ENCODE measurements at regions not wholly inside any gene's neighbourhood (a gene's known extent, or its start where the extent isn't known, plus 50 kb on each side); places are given as distances from the start of the nearest gene placed in this dataset.

DNA sequence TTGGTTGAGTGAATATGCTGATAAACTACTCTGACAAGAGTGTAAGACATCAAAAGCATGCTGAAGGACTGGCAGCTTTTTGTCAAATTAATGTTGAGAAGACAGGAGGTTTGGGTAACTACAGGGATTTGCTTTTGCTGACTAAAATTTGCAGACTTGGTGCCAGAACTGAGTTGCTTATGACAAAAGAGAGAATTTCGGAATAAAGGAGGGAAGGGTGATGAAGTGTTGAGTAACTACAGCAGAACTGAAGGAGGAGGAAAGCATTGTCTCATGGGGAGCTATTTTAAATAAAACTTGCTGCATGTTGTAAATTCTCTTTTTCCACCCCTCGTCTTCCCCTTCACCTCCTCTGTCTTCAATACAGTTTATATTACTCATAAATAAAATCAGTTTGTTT is 296.1 kb downstream of the YTHDC2 start:
- BruUV-seq (replicated peaks) = no TSS peak
- Histone ChIP-seq H3K9me3 (replicated peaks; ENCODE audit: control insufficient read depth, insufficient read depth, low read depth, low read length) (peaks cover 2% of the 10 kb centered on the region; the same call in 1 of the 2 replicates), H3K79me2 (ENCODE audit: control insufficient read depth, insufficient read depth, low read length) (no peaks in the 10 kb centered on the region), H3K4me2 (ENCODE audit: insufficient read depth, low read length) (no peak overlapping the region), H4K20me1 (replicated peaks; ENCODE audit: control insufficient read depth, insufficient read depth, low read length) (no peaks in the 10 kb centered on the region), H3K27me3 (ENCODE audit: control insufficient read depth in 2 of 2, insufficient read depth in 2 of 2, low read length in 2 of 2) (no peaks in the 10 kb centered on the region), H3K36me3 (ENCODE audit: control insufficient read depth, insufficient read depth, low read length) (no peaks in the 10 kb centered on the region), H3K4me3 (no peak overlapping the region), H3K4me1 (replicated peaks in 1 of 2; ENCODE audit: control insufficient read depth in 2 of 2, insufficient read depth in 2 of 2, low read length in 2 of 2) (no peaks in the 10 kb centered on the region), H2AFZ (ENCODE audit: low read depth, low read length) (no peak overlapping the region), H3K9ac (ENCODE audit: insufficient read depth in 1 of 2, low read depth in 2 of 2, low read length in 2 of 2) (no peak overlapping the region), H3K9me1 (ENCODE audit: control insufficient read depth, insufficient read depth, low read length) (no peaks in the 10 kb centered on the region), H3K27ac (ENCODE audit: extremely low read depth, low read depth, low read length) (no peak overlapping the region)
- in situ Hi-C loops (cut with MboI) (no loop called here), intact Hi-C loops (cut with micrococcal nuclease) (no loop called here)
- CTCF ChIA-PET (ENCODE audit: low intra/inter-chr PET ratio) = no interaction called here
- TF ChIP-seq, protein P1, sequence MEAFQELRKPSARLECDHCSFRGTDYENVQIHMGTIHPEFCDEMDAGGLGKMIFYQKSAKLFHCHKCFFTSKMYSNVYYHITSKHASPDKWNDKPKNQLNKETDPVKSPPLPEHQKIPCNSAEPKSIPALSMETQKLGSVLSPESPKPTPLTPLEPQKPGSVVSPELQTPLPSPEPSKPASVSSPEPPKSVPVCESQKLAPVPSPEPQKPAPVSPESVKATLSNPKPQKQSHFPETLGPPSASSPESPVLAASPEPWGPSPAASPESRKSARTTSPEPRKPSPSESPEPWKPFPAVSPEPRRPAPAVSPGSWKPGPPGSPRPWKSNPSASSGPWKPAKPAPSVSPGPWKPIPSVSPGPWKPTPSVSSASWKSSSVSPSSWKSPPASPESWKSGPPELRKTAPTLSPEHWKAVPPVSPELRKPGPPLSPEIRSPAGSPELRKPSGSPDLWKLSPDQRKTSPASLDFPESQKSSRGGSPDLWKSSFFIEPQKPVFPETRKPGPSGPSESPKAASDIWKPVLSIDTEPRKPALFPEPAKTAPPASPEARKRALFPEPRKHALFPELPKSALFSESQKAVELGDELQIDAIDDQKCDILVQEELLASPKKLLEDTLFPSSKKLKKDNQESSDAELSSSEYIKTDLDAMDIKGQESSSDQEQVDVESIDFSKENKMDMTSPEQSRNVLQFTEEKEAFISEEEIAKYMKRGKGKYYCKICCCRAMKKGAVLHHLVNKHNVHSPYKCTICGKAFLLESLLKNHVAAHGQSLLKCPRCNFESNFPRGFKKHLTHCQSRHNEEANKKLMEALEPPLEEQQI (IDR thresholded peaks at IDR 0.05) = no peak
- TF ChIP-seq, protein P2, sequence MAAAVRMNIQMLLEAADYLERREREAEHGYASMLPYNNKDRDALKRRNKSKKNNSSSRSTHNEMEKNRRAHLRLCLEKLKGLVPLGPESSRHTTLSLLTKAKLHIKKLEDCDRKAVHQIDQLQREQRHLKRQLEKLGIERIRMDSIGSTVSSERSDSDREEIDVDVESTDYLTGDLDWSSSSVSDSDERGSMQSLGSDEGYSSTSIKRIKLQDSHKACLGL (CRISPR knock-in tag; IDR thresholded peaks at IDR 0.05; ENCODE audit: borderline replicate concordance, poor library complexity, severe bottlenecking) = no peak
- no peak for TF ChIP-seq MCM7 (IDR thresholded peaks at IDR 0.05)
- no peak for TF ChIP-seq ZNF41 (CRISPR knock-in tag; conservative IDR thresholded peaks at IDR 0.05)
- no peak for TF ChIP-seq GTF2A2 (tag; IDR thresholded peaks at IDR 0.05)
- no peak for TF ChIP-seq TGIF2 (CRISPR knock-in tag; IDR thresholded peaks at IDR 0.05)
- TF ChIP-seq ZNF3 (CRISPR knock-in tag; IDR thresholded peaks at IDR 0.05) = no peak
- no peak for TF ChIP-seq FOSL1 (tag; conservative IDR thresholded peaks at IDR 0.05)
- TF ChIP-seq ZNF146 (CRISPR knock-in tag; IDR thresholded peaks at IDR 0.05; ENCODE audit: unreplicated experiment) = no peak
- no peak for TF ChIP-seq DNMT1 (IDR thresholded peaks at IDR 0.05)
- TF ChIP-seq ASH1L (IDR thresholded peaks at IDR 0.05; ENCODE audit: borderline replicate concordance, low read depth, partially characterized antibody) = no peak
- TF ChIP-seq, protein P3, sequence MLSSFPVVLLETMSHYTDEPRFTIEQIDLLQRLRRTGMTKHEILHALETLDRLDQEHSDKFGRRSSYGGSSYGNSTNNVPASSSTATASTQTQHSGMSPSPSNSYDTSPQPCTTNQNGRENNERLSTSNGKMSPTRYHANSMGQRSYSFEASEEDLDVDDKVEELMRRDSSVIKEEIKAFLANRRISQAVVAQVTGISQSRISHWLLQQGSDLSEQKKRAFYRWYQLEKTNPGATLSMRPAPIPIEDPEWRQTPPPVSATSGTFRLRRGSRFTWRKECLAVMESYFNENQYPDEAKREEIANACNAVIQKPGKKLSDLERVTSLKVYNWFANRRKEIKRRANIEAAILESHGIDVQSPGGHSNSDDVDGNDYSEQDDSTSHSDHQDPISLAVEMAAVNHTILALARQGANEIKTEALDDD (IDR thresholded peaks at IDR 0.05) = no peak
- no peak for TF ChIP-seq ZNF551 (CRISPR knock-in tag; IDR thresholded peaks at IDR 0.05)
- TF ChIP-seq, protein P4, sequence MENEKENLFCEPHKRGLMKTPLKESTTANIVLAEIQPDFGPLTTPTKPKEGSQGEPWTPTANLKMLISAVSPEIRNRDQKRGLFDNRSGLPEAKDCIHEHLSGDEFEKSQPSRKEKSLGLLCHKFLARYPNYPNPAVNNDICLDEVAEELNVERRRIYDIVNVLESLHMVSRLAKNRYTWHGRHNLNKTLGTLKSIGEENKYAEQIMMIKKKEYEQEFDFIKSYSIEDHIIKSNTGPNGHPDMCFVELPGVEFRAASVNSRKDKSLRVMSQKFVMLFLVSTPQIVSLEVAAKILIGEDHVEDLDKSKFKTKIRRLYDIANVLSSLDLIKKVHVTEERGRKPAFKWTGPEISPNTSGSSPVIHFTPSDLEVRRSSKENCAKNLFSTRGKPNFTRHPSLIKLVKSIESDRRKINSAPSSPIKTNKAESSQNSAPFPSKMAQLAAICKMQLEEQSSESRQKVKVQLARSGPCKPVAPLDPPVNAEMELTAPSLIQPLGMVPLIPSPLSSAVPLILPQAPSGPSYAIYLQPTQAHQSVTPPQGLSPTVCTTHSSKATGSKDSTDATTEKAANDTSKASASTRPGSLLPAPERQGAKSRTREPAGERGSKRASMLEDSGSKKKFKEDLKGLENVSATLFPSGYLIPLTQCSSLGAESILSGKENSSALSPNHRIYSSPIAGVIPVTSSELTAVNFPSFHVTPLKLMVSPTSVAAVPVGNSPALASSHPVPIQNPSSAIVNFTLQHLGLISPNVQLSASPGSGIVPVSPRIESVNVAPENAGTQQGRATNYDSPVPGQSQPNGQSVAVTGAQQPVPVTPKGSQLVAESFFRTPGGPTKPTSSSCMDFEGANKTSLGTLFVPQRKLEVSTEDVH (IDR thresholded peaks at IDR 0.05; ENCODE audit: low read depth, partially characterized antibody) = no peak
- POLR2A ChIA-PET = no interaction called here
- 0% methylated on average over 2 of the region's 2 CpGs for WGBS (ENCODE audit: insufficient coverage, low coverage, missing lambda C conversion rate)
- no peak for DNase-seq (ENCODE audit: extremely low read depth in 1 of 4, low spot score in 3 of 4)
- ATAC-seq = no peak
- no peak for FAIRE-seq
